GM18520 (cell line): ENCODE measurements at regions not wholly inside any gene's neighbourhood (a gene's known extent, or its start where the extent isn't known, plus 50 kb on each side); places are given as distances from the start of the nearest gene placed in this dataset.
"Not testable (repeated sequence)": the region's sequence is repeated elsewhere in the genome, so short reads cannot be mapped to it uniquely, and the experiment has no call there.

Source experiments
- ATAC-seq: cut with Tn5 transposase; IDR thresholded peaks from one replicate; pipeline ENCODE4 v1.9.1; 2021; ENCODE audit not compliant: unreplicated experiment

- ATAC-seq = no peak
Observed at GRCh38 chr5:124622851-124623250, 123.6 kb downstream of the ZNF608 start.

- ATAC-seq = no peak
Observed at GRCh38 chr5:124621279-124621678, 125.2 kb downstream of the ZNF608 start.

- no peak for ATAC-seq
Observed at GRCh38 chr5:124620743-124621142, 125.7 kb downstream of the ZNF608 start.

DNA sequence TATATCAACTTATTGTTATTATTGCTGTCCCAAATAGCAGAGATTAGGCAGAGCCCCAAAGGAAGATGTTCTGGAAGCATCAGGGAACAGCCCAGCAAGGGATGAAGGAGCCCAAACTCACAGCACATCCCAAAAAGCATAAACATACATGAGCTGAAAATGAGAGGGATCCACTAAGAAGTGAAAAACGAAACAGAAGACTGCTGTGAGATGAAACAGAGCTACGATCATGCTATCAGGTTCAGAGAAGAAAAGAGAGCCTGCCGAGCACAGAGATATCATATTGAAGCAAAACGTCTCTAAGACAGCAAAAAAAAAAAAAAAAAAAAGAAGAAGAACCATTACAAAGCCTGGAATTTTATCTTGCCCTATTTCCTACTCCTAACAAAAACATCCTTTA lies 127.3 kb downstream of the ZNF608 start:
- no peak for ATAC-seq

GRCh38 chr5:124617787-124618186 lies 128.7 kb downstream of the ZNF608 start:
- ATAC-seq = no peak

GRCh38 chr5:124614836-124615385 lies 131.5 kb downstream of the ZNF608 start:
- ATAC-seq = no peak

DNA sequence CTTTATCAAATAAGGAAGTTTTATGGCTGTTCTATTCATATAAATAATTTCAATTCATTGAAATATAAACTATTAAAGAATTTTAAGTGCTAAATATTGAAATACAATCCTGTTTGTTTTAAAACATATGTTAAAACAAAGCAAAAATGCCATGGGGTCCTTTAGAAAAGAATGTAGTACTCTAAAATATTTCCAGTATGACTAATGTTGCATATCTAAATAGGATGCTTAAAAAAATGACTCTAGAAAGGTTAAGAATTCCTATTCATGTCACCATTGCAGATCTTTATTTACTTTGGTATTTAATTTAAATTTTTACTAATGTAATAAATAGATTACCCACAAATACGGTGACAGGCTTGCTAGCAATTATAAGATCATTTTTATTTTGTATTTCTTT lies 132.3 kb downstream of the ZNF608 start:
- ATAC-seq = no peak

GRCh38 chr5:124613273-124613953 lies 133.0 kb downstream of the ZNF608 start:
- no peak for ATAC-seq

DNA sequence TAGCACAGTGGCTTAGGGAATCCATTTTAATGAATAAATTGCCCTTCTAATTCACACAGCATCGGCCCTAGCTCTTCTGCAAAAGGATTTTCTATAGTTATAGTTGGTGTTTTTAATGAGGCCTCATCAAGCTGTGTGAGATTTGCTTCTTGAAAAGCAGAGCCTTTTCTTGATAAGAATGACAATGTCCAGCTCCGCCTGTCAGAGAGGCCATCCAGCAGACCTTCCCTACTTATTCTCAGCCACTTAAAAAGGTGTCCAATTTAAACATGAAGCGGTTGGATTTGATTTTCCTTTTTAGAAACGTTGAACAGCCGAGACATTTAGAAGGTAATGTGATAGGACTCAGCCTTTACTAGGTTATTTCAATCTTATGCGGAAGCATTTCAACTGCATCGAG lies 134.4 kb downstream of the ZNF608 start:
- ATAC-seq = no peak

GRCh38 chr5:124611262-124611661 lies 135.2 kb downstream of the ZNF608 start:
- ATAC-seq = not testable (repeated sequence)

GRCh38 chr5:124609685-124610084 lies 136.8 kb downstream of the ZNF608 start:
- ATAC-seq = not testable (repeated sequence)

- ATAC-seq = no peak
Observed at GRCh38 chr5:124606543-124606942, 139.9 kb downstream of the ZNF608 start.

DNA sequence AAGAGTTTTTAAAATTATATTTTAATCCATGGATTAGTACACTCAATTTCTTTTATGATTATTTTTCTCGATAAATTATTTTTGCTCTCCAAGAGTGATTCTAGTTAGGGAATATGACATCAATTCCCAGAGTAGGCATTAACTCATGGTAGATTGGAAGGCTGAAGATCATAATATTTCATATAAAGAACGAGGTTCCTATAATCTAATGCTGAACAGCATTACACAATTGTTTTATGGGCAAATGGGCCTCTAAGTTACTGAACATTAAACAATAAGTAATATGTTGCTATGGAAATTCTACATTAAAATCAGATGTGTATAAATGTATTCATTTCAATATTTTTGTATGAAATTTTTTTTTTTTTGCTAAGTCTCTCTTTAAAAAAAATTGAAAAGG lies 140.3 kb downstream of the ZNF608 start:
- no peak for ATAC-seq

DNA sequence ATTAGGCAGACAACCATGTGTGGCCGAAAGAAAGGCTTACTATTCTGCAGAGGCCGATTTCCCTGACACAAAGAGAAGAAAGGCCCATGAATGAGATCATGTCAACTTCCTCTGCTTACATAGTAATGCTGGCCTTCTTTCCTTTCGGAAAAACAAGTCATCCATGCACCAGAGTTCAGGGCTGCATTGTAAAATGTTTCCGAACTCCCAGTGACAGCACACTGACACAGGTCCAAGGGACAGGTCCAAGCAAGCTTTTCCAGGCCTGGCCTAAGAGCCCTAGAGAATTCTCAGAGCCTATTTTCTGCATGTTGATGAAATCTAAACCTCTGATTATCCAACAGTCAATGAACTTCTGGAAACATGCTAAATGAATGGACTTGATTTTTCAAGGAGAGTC lies 140.9 kb downstream of the ZNF608 start:
- no peak for ATAC-seq

DNA sequence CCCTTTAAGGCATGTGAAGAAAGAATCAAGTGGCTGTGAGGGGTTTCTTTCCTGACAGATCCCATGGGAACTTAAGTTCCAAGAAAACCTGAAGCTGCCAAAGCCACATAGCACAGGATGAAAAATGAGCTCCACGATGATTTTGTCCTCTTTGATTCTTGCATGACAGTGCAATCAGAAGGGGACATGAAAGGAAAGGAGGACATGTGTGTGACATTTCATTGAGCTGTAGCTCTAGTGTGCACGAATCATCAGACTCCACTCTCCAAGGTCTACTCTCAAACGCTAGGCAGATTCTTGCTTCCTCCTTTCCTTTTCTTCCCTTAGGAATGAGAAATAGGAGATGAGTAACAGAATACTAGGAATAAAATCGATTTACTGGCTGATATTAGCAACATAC lies 142.0 kb downstream of the ZNF608 start:
- ATAC-seq = no peak

DNA sequence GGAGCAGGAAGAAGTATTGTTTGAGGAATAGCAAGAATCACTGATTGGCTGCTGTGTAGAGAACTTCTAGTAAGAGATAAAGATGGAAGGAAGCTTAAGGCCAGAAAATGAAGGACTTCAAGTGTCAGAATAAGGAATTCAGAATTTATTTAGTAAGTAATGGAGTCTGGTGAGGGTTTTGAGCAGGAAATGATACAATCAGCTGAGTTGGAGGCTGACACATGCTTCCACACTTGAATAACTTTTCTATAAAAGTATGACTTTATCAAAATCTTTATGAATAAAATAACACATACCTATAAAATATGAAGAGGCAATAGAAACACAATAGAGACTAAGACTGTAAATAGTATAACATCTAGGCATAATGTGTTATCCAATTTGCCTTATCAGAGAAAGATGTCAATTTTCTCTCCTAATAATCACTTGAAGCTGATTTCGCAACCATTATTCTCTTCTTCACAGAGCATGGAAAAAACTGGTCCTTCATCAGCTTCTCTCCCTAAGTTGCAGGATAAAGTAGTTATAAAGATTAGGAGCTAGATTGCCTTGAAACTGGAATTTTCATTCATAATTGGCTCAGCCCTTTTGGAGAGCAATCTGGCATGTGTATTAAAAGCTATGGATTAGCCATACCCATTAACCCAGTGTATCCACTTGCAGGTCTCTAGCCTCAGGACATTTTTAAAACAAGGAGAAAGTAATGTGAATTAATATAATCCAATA lies 143.4 kb downstream of the ZNF608 start:
- ATAC-seq = no peak

- no peak for ATAC-seq
Observed at GRCh38 chr5:124599028-124599973, 147.1 kb downstream of the ZNF608 start.

- ATAC-seq = no peak
Observed at GRCh38 chr5:124596595-124597421, 149.6 kb downstream of the ZNF608 start.

- ATAC-seq = no peak
Observed at GRCh38 chr5:124593952-124594351, 152.5 kb downstream of the ZNF608 start.

GRCh38 chr5:124592891-124593290 lies 153.5 kb downstream of the ZNF608 start:
- no peak for ATAC-seq
